ENCODE measurements at regions not wholly inside any gene's neighbourhood (a gene's known extent, or its start where the extent isn't known, plus 50 kb on each side); places are given as distances from the start of the nearest gene placed in this dataset.

DNA sequence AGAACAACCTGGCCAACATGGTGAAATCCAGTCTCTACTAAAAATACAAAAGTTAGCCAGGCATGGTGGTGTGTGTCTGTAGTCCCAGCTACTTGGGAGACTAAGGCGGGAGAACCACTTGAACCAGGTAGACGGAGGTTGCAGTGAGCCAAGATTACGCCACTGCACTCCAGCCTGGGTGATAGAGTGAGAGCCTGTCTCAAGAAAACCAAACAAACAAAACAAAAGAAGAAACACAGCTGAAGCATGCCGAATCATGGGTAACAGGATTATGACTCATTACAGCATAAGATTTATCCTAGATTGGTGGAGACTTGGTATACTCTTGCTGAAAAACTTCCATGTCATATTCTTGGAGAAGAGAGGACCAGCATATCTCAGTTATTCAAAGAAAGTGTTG is 236.7 kb upstream of the CCNH start:
- POLR2A ChIA-PET: no interaction called here

DNA sequence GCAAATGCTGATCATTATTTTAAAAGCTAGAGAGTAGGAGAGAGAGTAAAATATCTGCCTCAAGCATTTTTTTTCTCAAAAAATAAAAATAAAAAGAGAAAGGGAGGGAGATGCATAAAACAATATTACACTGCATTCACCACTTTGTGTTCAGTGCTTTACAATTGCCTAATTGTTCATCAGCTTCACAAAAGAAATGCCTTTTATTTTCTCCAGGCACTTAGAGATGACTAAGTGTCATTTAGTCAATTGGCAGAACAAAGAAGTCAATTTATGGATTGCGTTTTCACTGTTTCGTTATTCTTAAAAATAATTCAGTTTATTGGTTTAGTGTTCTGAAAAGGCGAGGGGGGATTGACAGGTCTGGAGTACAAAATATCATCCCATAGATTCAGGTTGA is 232.5 kb upstream of the CCNH start:
- no peaks in the 10 kb centered on the region for H3K9me3 ChIP-seq (ENCODE audit: low read length)
- Mint-ChIP-seq H3K4me3 (no peak overlapping the region), H3K36me3 (no peaks in the 10 kb centered on the region), H3K27me3 (no peaks in the 10 kb centered on the region), H3K4me1 (no peaks in the 10 kb centered on the region), H3K9me3 (peaks cover 0 to 3% (median 2%) of the 10 kb centered on the region in 5 donors), H3K27ac (no peak overlapping the region)
- H3K27me3 ChIP-seq (ENCODE audit: insufficient read depth, low read length, poor library complexity, severe bottlenecking): no peaks in the 10 kb centered on the region
- DNase-seq: no peak
- H3K36me3 ChIP-seq (ENCODE audit: insufficient read depth, low read length): no peaks in the 10 kb centered on the region
- H3K27ac ChIP-seq (ENCODE audit: low read depth, low read length): no peak overlapping the region
- POLR2A ChIA-PET: no interaction called here
- no peaks in the 10 kb centered on the region for H3K4me1 ChIP-seq (ENCODE audit: insufficient read depth, low read length)
- CTCF ChIA-PET: no interaction called here
- H3K4me3 ChIP-seq (ENCODE audit: low read length): no peak overlapping the region

More for the DNA sequence above, 236.7 kb upstream of the CCNH start:
- no peaks in the 10 kb centered on the region for H3K27me3 ChIP-seq (ENCODE audit: insufficient read depth, low read length, poor library complexity, severe bottlenecking)
- no peak overlapping the region for H3K4me3 ChIP-seq (ENCODE audit: low read length)
- no peaks in the 10 kb centered on the region for H3K36me3 ChIP-seq (ENCODE audit: insufficient read depth, low read length)
- no peak overlapping the region for H3K4me3 Mint-ChIP-seq
- CTCF ChIA-PET: no interaction called here
- DNase-seq: no peak
- no peak overlapping the region for H3K27ac ChIP-seq (ENCODE audit: low read depth, low read length)
- H3K36me3 Mint-ChIP-seq: no peaks in the 10 kb centered on the region
- H3K9me3 Mint-ChIP-seq: peaks cover 0 to 2% (median 0%) of the 10 kb centered on the region in 5 donors
- no peaks in the 10 kb centered on the region for H3K4me1 ChIP-seq (ENCODE audit: insufficient read depth, low read length)
- no peak overlapping the region for H3K27ac Mint-ChIP-seq
- no peaks in the 10 kb centered on the region for H3K4me1 Mint-ChIP-seq
- H3K27me3 Mint-ChIP-seq: peaks cover 0 to 2% of the 10 kb centered on the region in 2 donors
- no peaks in the 10 kb centered on the region for H3K9me3 ChIP-seq (ENCODE audit: low read length)

DNA sequence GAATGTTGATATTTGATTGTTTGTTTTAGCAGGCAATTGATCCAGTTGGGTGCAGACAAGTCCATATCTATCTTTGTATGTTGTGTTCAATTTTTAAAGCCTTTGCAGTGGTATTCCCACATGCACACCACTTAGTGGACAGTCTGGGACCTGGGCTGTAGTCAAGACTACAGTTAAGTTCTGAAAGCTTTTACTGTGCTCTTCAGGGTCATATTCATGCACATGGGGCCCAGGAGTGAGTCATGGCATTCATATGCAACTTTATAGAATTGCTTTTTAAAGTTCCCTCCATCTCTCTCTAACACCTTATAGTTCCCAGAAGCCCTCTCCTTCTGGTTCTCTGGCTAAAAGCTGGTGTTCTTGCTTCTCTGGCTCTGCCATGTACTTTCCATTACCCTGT is 228.2 kb upstream of the CCNH start:
- no peaks in the 10 kb centered on the region for H3K4me1 Mint-ChIP-seq
- H3K27me3 Mint-ChIP-seq: peaks cover 0 to 3% of the 10 kb centered on the region in 2 donors
- DNase-seq: no peak
- no peaks in the 10 kb centered on the region for H3K36me3 Mint-ChIP-seq
- no peak overlapping the region for H3K27ac ChIP-seq (ENCODE audit: low read depth, low read length)
- ChIA-PET CTCF (no interaction called here), POLR2A (no interaction called here)
- H3K9me3 ChIP-seq (ENCODE audit: low read length): no peaks in the 10 kb centered on the region
- H3K27me3 ChIP-seq (ENCODE audit: insufficient read depth, low read length, poor library complexity, severe bottlenecking): no peaks in the 10 kb centered on the region
- H3K4me1 ChIP-seq (ENCODE audit: insufficient read depth, low read length): no peaks in the 10 kb centered on the region
- H3K36me3 ChIP-seq (ENCODE audit: insufficient read depth, low read length): no peaks in the 10 kb centered on the region
- no peak overlapping the region for H3K4me3 ChIP-seq (ENCODE audit: low read length)
- H3K27ac Mint-ChIP-seq: no peak overlapping the region
- H3K4me3 Mint-ChIP-seq: no peak overlapping the region
- H3K9me3 Mint-ChIP-seq: peaks cover 0 to 4% (median 3%) of the 10 kb centered on the region in 5 donors

DNA sequence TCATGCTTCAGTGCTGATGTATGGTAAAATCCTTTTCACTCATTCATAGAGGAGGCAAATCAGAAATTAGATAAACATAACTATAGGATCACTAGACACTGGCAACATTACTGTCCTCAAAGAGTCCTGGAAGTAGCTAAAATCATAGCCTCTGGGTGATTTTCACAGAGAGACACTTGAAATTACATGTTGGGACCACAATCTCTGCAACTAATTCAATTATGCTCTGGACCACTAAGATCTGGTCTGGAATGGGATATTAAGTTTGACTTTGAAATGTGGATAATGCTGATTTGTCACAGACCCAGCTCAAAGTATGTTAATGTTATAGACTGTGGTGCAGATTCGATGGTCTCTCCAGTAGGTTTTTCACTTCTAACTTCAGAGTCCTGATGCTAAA is 214.6 kb upstream of the CCNH start:
- no peak overlapping the region for H3K27ac Mint-ChIP-seq
- no peaks in the 10 kb centered on the region for H3K9me3 ChIP-seq (ENCODE audit: low read length)
- H3K4me3 ChIP-seq (ENCODE audit: low read length): no peak overlapping the region
- H3K27me3 Mint-ChIP-seq: peaks cover 0 to 2% of the 10 kb centered on the region in 2 donors
- no peaks in the 10 kb centered on the region for H3K36me3 ChIP-seq (ENCODE audit: insufficient read depth, low read length)
- no peak for DNase-seq
- no peak overlapping the region for H3K4me3 Mint-ChIP-seq
- H3K4me1 ChIP-seq (ENCODE audit: insufficient read depth, low read length): no peaks in the 10 kb centered on the region
- no peaks in the 10 kb centered on the region for H3K27me3 ChIP-seq (ENCODE audit: insufficient read depth, low read length, poor library complexity, severe bottlenecking)
- no peaks in the 10 kb centered on the region for H3K36me3 Mint-ChIP-seq
- H3K27ac ChIP-seq (ENCODE audit: low read depth, low read length): no peak overlapping the region
- ChIA-PET CTCF (no interaction called here), POLR2A (no interaction called here)
- peaks cover 0 to 6% (median 0%) of the 10 kb centered on the region in 5 donors for H3K9me3 Mint-ChIP-seq
- H3K4me1 Mint-ChIP-seq: no peaks in the 10 kb centered on the region

DNA sequence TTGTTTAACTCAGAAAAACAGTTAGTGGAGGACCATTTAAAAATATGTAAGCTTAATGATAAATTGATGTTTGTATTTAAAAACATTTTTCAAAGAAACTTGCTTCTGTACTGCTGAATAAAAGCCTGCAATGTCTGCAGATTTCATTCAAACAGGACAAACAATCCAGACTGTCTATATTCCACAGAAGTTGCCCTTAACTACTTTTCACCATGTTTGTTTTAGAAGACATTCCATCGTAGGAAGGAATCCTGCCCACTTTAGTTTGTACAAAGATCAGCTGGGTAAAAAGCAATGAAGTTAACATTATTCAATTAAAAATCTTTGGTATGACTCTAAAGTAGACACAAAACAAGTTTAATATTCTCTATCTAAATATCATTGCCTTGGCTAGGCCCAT is 195.7 kb upstream of the CCNH start:
- POLR2A ChIA-PET: no interaction called here
- Mint-ChIP-seq H3K27me3 (no peaks in the 10 kb centered on the region), H3K9me3 (peaks cover 0 to 7% (median 0%) of the 10 kb centered on the region in 5 donors), H3K27ac (no peak overlapping the region), H3K36me3 (no peaks in the 10 kb centered on the region), H3K4me3 (no peak overlapping the region), H3K4me1 (no peaks in the 10 kb centered on the region)
- no peaks in the 10 kb centered on the region for H3K36me3 ChIP-seq (ENCODE audit: insufficient read depth, low read length)
- no peak overlapping the region for H3K27ac ChIP-seq (ENCODE audit: low read depth, low read length)
- no peak for DNase-seq
- no peaks in the 10 kb centered on the region for H3K27me3 ChIP-seq (ENCODE audit: insufficient read depth, low read length, poor library complexity, severe bottlenecking)
- no peaks in the 10 kb centered on the region for H3K4me1 ChIP-seq (ENCODE audit: insufficient read depth, low read length)
- H3K4me3 ChIP-seq (ENCODE audit: low read length): no peak overlapping the region
- CTCF ChIA-PET: interaction anchor here (1.5 kb wide), 1 partner anchor 8 kb away, joined by 4 read pairs; no protein-coding TSS in a partner anchor
- no peaks in the 10 kb centered on the region for H3K9me3 ChIP-seq (ENCODE audit: low read length)

DNA sequence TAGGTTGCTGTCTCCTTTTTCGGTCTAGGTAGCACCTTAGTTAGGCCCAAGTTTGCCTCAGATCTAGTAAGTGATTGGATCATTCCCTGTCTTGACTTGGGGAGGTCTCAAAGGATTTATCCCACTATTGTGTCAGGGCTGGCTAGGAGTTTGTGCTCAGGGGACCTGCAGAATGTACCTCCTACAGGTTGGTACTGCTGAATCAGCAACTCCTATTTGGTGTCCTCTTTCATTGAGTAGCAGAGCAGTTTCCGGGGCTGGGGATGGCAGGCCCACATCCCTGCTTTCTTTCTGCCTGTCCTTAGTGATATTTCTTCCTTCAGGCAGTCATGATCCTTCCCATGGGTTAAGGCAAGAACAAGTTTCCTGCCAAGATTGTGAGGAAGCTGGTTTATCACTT is 192.9 kb upstream of the CCNH start:
- Mint-ChIP-seq H3K27ac (no peak overlapping the region), H3K36me3 (no peaks in the 10 kb centered on the region), H3K27me3 (peaks cover 0 to 4% of the 10 kb centered on the region in 2 donors), H3K4me3 (no peak overlapping the region), H3K4me1 (no peaks in the 10 kb centered on the region), H3K9me3 (peaks cover 0 to 7% (median 0%) of the 10 kb centered on the region in 5 donors)
- Histone ChIP-seq H3K27ac (ENCODE audit: low read depth, low read length) (no peak overlapping the region), H3K27me3 (ENCODE audit: insufficient read depth, low read length, poor library complexity, severe bottlenecking) (no peaks in the 10 kb centered on the region), H3K36me3 (ENCODE audit: insufficient read depth, low read length) (no peaks in the 10 kb centered on the region), H3K9me3 (ENCODE audit: low read length) (no peaks in the 10 kb centered on the region), H3K4me3 (ENCODE audit: low read length) (no peak overlapping the region), H3K4me1 (ENCODE audit: insufficient read depth, low read length) (no peaks in the 10 kb centered on the region)
- no peak for DNase-seq
- POLR2A ChIA-PET: no interaction called here
- CTCF ChIA-PET: no interaction called here

DNA sequence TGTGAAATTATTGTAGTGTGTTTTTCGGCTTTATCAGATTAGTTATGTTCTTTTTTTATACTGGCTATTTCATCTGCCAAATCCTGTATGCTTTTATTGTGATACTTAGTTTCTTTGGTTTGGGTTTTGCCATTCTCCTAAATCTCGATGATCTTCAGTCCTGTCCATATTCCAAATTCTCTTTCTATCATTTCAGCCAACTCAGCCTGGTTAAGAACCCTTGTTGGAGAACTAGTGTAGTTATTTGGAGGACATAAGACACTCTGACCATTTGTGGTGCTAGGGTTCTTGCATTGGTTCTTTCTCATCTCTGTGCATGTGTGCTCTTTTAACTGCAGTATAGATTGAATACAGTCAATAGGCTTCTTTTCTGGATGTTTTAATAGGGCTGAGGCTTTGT is 187.0 kb upstream of the CCNH start:
- no peaks in the 10 kb centered on the region for H3K4me1 Mint-ChIP-seq
- H3K4me3 ChIP-seq (ENCODE audit: low read length): no peak overlapping the region
- POLR2A ChIA-PET: no interaction called here

DNA sequence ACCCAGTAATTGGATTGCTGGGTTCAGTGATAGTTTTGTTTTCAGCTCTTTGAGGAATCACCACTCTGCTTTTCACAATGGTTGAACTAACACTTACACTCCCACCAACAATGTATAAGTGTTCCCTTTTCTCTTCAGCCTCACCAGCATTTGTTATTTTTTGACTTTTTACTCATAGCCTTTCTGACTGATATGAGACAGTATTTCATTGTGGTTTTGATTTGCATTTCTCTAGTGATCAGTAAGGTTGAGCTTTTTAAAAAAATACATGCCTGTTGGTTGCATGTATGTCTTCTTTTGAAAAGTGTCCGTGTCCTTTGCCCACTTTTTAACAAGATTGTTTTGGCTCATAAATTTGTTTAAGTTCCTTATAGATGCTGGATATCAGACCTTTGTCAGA is 185.7 kb upstream of the CCNH start:
- Histone ChIP-seq H3K4me3 (ENCODE audit: low read length) (no peak overlapping the region), H3K27ac (ENCODE audit: low read depth, low read length) (no peak overlapping the region), H3K9me3 (ENCODE audit: low read length) (no peaks in the 10 kb centered on the region), H3K4me1 (ENCODE audit: insufficient read depth, low read length) (no peaks in the 10 kb centered on the region), H3K27me3 (ENCODE audit: insufficient read depth, low read length, poor library complexity, severe bottlenecking) (no peaks in the 10 kb centered on the region), H3K36me3 (ENCODE audit: insufficient read depth, low read length) (no peaks in the 10 kb centered on the region)
- no peak for DNase-seq
- Mint-ChIP-seq H3K4me1 (no peaks in the 10 kb centered on the region), H3K36me3 (no peaks in the 10 kb centered on the region), H3K27ac (no peak overlapping the region), H3K4me3 (no peak overlapping the region), H3K27me3 (peaks cover 2 to 4% of the 10 kb centered on the region in 2 donors), H3K9me3 (peaks cover 0 to 3% (median under 1%) of the 10 kb centered on the region in 5 donors)
- POLR2A ChIA-PET: no interaction called here
- CTCF ChIA-PET: no interaction called here

More for the DNA sequence above, 187.0 kb upstream of the CCNH start:
- Mint-ChIP-seq H3K4me3 (no peak overlapping the region), H3K36me3 (no peaks in the 10 kb centered on the region), H3K27ac (no peak overlapping the region), H3K9me3 (peaks cover 0 to 7% (median 1%) of the 10 kb centered on the region in 5 donors), H3K27me3 (peaks cover 2 to 4% of the 10 kb centered on the region in 2 donors)
- no peak for DNase-seq
- H3K36me3 ChIP-seq (ENCODE audit: insufficient read depth, low read length): no peaks in the 10 kb centered on the region
- no peak overlapping the region for H3K27ac ChIP-seq (ENCODE audit: low read depth, low read length)
- no peaks in the 10 kb centered on the region for H3K27me3 ChIP-seq (ENCODE audit: insufficient read depth, low read length, poor library complexity, severe bottlenecking)
- no peaks in the 10 kb centered on the region for H3K9me3 ChIP-seq (ENCODE audit: low read length)
- CTCF ChIA-PET: interaction anchor here (1.5 kb wide), 1 partner anchor 9 kb away, joined by 4 read pairs; no protein-coding TSS in a partner anchor
- H3K4me1 ChIP-seq (ENCODE audit: insufficient read depth, low read length): no peaks in the 10 kb centered on the region

DNA sequence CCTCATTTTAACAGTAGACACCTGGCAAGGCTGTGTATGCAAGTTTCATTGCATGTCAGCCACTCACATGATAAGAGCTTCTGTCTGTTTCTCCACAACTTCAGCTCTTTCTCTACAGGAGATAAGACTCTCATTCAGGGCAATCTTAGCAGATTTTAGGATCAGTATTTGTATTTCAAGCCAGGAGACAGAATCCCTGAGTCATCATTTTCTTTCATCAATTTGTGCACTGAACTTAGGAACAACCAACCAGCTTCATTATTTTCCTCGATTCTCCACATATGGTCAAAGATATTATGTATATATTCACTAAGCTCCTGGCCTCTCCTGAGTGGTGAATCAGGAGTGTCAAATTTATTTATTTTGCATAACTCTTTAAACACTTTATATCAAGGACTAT is 181.8 kb upstream of the CCNH start:
- no peaks in the 10 kb centered on the region for H3K27me3 ChIP-seq (ENCODE audit: insufficient read depth, low read length, poor library complexity, severe bottlenecking)
- no peak overlapping the region for H3K4me3 ChIP-seq (ENCODE audit: low read length)
- H3K9me3 ChIP-seq (ENCODE audit: low read length): no peaks in the 10 kb centered on the region
- Mint-ChIP-seq H3K9me3 (peaks cover 0 to 5% (median 0%) of the 10 kb centered on the region in 5 donors), H3K27me3 (no peaks in the 10 kb centered on the region), H3K4me3 (no peak overlapping the region), H3K27ac (no peak overlapping the region), H3K4me1 (no peaks in the 10 kb centered on the region), H3K36me3 (no peaks in the 10 kb centered on the region)
- H3K27ac ChIP-seq (ENCODE audit: low read depth, low read length): no peak overlapping the region
- DNase-seq: no peak
- H3K4me1 ChIP-seq (ENCODE audit: insufficient read depth, low read length): no peaks in the 10 kb centered on the region
- ChIA-PET POLR2A (no interaction called here), CTCF (no interaction called here)
- H3K36me3 ChIP-seq (ENCODE audit: insufficient read depth, low read length): no peaks in the 10 kb centered on the region
